ENCODE measurements at regions not wholly inside any gene's neighbourhood (a gene's known extent, or its start where the extent isn't known, plus 50 kb on each side); places are given as distances from the start of the nearest gene placed in this dataset.

- TF ChIP-seq POLR2A (IDR thresholded peaks at IDR 0.05; ENCODE audit: low read depth) (no peak), CTCF (IDR thresholded peaks at IDR 0.05) (no peak)
Observed at GRCh38 chr12:113555226-113555625, 83.6 kb upstream of the LHX5 start.

Measured in esophagus muscularis mucosa (tissue), 3 donors.